Posterior vena cava (tissue), 2 donors: ENCODE measurements at regions not wholly inside any gene's neighbourhood (a gene's known extent, or its start where the extent isn't known, plus 50 kb on each side); places are given as distances from the start of the nearest gene placed in this dataset.
"Not testable (repeated sequence)": the region's sequence is repeated elsewhere in the genome, so short reads cannot be mapped to it uniquely, and the experiment has no call there.

Source experiments
- DNase-seq: peaks from one replicate; pipeline ENCODE4 v3.0.0-alpha.2; 2020; ENCODE audit warnings: low spot score
- intact Hi-C, 2 donors: fragments of 100-400 bp; cut with DNase I; formaldehyde crosslinking; loops; one replicate each; pipeline versions ENCODE4 v1.14.1 to v1.14.2; 2022 to 2023
- donor health status: DM: yes; HTN: yes; CAD: no.
- donor health status: DM: yes; HTN: yes; CAD: no.

DNA sequence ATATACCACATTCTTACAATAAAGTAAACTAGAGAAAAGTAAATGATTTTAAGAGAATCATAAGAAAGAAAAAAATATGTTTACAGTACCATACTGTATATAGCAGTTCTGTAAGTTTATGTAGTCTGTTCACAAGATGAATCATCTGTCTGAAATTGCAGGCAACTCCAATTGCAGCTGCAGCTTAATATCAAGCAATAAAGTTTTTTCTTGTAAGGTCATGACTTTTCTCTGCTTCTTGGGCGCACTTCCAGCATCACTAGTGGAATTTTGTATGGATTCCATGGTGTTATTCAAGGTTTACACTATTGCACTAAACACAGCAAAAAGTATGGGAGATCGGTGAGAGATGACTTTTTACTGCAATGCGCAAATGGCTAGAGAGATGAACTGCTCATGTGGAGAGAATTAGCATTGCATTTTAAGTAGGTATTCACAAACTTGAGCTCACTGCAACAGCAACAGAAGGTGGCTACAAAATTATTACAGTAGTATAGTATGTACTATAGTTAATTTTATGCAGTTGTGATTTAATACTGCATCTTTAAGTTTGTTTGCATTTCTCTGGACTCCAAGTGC, 445.4 kb upstream of the OR4E1 start:
- no peak for DNase-seq
- intact Hi-C loops, result no loop called here

DNA sequence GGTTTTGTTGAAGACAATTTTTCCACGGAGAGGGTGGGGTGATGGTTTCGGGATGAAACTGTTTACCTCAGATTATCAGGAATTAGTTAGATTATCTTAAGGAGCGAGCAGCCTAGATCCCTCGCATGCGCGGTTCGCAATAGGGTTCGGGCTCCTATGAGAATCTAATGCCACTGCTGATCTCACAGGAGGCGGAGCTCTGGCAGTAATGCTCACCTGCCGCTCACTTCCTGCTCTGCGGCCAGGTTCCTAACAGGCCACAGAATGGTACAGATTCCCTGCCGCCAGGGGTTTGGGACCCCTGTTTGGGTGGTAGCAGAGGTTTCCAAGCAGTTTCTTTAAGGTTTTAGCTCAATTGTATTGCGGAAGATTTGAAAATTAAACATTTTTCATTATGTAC, 439.8 kb upstream of the OR4E1 start:
- intact Hi-C loops, result no loop called here

DNA sequence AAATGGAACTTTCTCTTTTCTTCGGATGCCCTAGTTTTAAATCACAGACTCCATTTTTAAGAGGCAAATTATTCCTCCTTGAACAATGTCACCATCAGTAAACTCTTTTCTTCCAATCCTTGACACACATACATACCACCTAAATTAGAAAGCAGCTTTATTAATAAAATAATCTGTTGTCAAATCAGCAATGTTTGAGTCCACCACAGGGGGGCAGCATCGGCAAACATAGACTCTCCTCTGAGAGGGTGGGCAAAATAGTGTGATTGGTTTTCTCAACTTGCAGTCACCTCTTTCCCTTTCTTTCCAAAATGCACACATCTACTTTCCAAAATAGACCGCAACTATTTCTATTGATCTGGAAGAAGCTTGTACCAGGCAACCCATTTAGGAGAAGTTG, 438.4 kb upstream of the OR4E1 start:
- intact Hi-C loops, result no loop called here
- no peak for DNase-seq

More for the DNA sequence above, 439.8 kb upstream of the OR4E1 start:
- no peak for DNase-seq

DNA sequence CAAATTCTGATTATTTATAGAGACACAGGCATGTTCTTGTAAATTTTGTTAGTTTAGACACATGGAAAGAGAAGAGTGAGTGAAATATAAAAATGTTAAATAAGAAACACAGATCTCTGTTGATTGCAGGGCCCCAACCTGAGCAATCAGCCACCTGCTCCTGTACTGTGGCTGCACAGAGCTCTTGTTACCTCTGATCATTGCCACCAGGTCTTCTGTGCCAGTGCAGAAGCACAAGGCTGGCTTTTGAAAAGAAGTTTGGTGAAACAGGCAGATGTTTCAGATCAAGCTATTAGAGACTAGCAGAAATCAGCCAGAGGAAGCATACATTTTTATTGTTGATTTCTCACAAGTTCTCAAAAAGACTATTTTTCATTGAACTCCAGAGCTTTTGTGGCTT, 434.1 kb upstream of the OR4E1 start:
- no peak for DNase-seq
- intact Hi-C loops, result no loop called here

DNA sequence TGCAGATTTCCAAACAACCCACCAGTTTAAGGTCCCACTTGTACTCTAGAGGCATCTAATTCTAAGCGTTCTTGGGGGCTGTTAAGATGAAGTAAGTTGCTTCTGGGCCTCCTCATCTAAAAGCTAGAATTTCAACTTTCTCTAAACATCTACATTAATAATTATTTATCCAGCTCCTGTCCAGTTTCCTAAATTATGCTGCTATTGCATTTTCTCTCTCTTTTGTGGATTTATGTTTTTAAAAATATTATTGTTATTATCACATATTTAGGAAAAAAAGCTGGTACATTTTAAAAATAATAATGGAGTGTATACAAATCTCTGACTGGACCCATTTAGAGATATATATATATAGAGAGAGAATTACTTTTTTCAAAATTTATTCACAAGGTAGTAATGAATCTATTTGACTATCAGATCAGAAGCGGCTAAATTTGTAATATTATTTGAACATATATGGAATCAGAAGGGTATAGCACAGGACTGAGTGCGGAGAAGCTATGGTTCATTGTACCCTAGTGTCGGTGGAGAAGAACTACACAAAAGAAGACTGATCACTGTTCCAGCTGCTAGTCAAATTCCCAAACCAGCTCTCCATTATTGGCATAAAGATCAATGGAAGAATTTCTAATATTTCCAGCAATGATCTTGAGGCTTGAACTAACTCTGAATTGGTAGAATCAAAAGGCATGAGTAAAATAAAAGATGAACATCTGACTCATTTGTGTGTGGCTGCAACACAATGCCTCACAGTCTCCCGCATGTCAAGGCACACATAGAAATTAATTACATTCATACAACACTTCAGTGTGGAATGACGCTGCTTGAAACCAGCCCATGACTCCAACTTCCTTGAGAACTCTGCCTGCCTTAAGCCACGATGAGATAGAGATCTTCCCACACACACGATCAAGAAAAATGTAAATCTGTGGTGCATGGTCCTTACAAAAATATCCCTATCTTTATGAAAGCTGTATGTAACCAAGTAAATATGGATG, 433.4 kb upstream of the OR4E1 start:
- intact Hi-C loops, result no loop called here
- DNase-seq, result no peak

DNA sequence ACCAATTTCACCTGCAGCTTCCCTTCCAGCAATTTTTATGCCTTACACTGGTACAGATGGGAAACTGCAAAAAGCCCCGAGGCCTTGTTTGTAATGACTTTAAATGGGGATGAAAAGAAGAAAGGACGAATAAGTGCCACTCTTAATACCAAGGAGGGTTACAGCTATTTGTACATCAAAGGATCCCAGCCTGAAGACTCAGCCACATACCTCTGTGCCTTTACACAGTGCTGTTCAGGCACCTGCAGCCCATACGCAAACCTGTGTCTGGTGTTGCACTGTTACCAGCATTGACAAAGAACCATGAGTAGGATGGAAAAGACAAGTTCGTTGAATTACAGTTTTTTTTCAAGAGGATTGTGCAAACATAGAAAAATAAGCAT, 432.0 kb upstream of the OR4E1 start:
- DNase-seq, result no peak
- intact Hi-C loops, result no loop called here

DNA sequence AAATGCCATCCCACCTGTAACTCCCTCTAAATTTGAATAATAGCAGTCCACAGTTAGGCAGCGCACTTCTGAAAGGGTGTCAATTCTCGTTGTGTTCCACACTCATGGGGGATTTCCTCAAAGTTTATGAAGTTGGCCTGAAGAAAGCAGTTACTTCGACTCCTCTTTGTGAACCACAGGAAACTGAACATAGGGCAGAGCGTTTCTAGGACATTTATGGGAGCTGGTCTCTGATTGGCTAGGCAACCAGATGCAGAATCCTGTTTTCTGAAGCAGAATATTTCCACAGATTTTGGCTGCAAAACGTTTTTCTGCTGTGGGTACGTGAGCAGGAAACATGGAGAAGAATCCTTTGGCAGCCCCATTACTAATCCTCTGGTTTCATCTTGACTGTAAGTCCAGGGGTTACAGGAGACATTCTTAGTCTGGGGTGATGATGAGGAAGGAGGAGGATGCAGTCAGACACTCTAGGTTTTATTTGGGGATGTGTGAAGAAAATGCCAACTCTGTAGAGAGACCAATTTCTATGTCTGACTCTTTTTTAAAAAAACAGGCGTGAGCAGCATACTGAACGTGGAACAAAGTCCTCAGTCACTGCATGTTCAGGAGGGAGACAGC, 431.5 kb upstream of the OR4E1 start:
- DNase-seq, result no peak
- intact Hi-C loops, result no loop called here

DNA sequence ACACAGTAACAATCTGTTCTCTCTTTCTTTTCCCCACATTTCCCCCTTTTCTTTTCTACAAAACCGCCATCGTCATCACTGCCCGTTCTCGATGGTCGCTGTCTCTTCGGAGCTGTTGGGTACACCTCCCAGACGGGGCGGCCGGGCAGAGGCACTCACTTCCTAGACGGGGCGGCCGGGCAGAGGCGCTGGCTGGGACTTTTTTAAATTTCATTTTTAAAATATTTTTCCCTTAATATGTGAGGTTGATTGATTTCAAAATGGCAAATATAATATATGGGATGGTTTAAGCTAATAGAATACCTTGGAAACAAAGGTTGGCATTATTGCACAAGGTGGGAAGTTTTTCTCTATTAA, 427.1 kb upstream of the OR4E1 start:
- intact Hi-C loops, DNase-seq: not testable (repeated sequence)

DNA sequence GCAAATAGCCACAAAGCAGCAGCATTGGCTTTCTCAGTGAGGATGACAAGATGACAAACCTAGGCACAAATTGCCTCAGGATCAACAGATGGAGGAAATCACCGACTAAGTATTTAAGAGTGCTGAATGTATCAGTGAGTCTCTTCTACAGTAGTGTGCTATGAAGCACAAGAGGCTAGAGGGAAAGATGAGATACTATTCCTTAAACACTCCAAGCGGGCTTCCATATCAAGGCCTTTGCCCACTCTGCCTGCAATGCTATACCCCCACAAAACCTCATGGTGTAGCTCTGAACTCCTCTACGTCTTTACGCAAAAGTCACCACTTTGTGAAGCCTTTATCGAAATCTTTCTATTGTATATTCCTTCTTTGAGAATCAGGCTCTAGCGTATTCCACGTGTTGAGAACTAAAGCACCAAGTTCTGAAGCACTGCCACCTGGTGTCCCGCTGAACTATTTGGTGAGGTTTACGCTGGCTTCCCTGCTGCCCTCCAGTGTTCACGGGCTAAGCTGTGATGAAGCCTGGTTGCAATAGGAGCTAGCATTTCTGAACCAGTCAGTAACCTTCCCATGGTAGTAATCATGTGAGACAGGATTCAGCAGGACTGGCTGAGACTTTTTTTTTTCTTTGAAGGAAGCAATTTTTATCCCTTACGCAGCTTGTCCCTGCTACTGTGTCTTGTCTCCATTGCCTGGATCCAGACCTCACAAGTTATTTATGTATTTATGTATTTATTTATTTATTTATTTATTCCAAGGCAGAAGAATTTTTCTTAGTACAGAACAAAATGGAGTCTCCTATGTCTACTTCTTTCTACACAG, 426.5 kb upstream of the OR4E1 start:
- DNase-seq, result peak; percentile 87

DNA sequence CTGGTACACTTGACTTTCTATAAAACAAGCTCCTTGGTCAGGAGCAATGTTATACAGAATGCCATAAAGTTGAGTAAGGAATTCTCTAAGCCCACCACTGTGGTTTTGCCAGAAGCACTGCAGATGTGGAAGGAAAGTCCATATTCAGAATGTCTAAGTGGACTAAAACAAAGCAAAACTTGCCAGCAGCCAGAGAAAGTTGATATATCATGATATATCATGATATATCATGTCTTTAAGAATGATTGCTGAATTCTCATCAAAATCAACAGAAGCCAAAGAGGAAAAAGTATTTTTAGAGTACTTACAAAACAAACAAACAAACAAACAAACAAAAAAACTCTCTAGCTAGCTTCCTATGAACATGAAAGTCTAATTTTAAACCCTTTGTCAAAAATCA, 424.8 kb upstream of the OR4E1 start:
- intact Hi-C loops, result no loop called here
- no peak for DNase-seq

More for the DNA sequence above, 426.5 kb upstream of the OR4E1 start:
- intact Hi-C loops, result no loop called here

DNA sequence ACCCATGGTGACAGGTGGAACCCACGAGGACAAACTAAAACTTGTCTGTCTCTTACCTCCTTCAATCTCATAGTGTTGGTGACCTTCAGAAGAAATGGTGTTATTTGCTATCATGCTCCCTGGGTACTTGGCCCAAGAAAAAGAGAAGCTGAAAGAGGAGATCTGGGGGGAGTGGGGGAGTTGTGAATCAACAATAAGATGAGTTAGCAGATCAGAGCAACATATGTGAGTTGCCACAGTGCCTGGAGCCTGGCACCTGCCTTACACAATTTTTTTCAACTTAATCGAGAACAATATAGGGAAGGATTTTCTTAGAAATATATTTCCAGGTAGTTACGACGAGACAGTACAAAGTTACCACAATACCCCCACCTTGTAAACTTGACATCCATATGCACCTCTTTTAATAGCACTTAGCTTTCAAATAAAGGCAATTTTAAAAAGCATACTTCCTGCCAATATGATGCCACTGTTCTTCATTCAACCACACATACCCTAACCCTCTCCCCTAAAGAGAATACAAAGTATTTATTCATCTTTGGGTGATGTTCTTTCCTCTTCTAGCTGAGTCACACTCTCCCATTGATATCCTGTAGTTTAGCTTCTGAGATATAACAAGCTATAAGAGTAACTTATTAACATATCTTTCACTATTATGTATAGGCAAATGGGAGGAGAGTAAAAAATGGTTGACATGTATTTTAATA, 424.1 kb upstream of the OR4E1 start:
- DNase-seq, result no peak
- intact Hi-C loops, result no loop called here

DNA sequence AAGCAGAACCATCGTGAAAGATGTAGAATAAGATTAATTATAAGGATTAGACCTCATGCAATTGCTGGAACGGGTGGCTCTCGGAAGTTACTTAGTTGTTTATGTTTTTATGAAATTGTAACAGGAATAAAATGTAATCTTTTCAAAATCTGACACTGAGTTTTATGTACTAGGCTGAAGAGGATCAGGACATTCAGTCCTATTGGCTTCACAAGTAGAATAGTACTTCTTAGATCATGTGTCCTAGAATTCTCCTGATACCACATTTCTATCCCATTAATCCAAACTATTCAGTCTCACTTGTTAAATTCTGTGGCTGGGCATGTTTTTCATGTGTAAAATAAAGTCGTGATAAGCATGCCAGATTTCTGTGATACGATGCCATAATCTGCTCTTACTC, 423.5 kb upstream of the OR4E1 start:
- intact Hi-C loops, result no loop called here
- DNase-seq, result no peak

DNA sequence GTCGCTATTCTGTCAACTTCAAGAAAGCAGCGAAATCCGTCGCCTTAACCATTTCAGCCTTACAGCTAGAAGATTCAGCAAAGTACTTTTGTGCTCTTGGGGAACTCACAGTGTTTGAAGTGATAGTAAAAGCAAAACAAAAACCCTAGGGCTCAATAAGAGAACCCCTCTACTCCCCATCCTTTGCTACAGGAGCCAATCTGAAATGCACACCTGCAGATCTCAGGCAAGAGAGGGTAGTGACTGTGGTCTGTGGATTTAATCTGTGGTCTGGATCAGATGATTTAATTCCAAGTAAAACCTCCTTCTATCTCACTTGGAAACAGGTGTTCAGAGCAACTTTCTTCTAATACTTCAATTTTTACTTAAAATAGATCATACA, 422.9 kb upstream of the OR4E1 start:
- intact Hi-C loops, result no loop called here
- no peak for DNase-seq

DNA sequence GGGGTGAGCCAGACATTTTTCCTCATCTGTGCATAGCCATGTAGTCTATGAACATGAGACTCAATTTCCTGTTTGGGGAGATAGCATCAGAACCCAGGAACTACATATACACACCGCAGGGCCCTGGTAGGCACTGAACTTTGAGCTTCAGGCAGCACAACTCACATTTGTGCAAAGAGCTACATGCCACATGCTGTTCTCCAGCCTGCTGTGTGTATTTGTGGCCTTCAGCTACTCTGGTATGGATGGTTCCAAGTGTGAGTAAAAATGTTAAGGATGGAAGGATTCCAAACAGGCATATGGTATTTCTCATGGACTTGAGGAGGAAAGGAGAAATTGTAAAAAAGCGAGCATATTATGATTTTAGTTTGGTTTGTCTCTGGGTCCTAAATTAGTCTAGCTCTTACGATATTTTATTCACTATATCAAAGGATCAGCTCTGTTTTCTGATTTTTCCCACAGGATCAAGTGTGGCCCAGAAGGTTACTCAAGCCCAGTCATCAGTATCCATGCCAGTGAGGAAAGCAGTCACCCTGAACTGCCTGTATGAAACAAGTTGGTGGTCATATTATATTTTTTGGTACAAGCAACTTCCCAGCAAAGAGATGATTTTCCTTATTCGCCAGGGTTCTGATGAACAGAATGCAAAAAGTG, 422.4 kb upstream of the OR4E1 start:
- intact Hi-C loops, result no loop called here
- DNase-seq, result no peak

DNA sequence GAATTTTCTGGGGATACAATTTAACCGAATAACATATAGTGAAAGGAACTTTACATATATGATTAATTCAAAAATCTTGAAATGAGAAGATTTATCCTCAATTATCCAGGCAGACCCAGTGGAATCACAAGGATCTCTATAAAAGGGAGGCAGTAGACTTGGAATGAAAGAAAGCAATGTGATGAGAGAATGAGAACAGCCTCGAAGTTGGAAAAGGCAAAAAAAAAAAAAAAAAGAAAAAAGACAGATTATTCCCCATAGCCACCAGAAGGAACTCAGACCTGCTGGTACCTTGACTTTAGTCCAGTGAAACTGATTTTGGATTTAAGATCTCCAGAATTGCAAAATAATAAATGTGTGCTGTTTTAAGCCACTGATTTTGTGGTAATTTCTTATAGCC, 416.3 kb upstream of the OR4E1 start:
- intact Hi-C loops, result no loop called here
- DNase-seq, result no peak

DNA sequence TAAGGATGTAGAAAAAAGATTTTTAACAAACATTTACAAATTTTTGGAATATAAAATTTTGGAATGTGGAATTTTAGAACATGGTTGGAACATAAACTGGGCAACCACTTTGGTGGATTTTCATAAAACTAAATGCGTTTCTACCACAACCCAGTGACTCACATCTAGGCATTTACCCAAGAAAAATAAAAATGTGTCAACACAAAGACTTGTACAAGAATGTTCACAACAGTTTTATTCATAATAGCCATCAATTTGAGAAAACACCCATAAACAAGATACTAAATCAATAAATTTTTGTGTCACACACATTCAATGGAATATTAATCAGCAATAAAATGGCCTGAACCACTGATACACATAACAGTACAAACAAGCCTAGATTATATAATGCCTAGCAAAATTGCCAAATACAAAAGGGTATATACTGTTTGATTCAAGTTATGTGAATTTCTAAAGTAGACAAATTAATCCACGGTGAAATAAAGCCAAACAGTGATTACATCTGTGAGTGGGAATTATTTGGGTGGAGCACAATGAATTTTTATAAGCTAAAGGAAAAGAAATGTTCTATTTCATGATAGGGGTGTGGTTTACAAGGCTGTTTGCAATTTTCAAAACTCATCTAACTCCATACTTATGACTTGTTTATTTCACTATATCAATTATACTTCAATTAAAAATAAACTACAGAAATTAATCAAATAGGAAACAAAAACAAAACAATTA, 415.2 kb upstream of the OR4E1 start:
- DNase-seq, result no peak
- intact Hi-C loops, result no loop called here

DNA sequence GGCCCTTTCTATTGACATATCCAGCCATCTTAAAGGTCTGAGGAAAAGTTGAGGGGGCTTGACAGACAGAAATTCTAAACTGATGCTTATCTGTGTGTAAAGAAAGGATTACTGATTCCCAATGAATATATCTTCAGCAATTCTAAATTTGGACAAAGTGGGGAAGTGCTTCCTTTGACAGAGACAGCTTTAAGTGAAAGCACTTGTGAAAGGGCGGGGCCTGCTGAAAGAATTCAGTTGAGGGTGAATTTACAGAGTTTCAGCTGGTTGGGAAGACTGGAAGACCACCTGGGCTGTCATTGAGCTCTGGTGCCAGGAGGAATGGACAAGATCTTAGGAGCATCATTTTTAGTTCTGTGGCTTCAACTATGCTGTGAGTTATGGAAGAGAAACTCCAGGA, 412.5 kb upstream of the OR4E1 start:
- intact Hi-C loops, result no loop called here
- DNase-seq, result no peak
